ENCODE measurements at regions not wholly inside any gene's neighbourhood (a gene's known extent, or its start where the extent isn't known, plus 50 kb on each side); places are given as distances from the start of the nearest gene placed in this dataset.
"Not testable (repeated sequence)": the region's sequence is repeated elsewhere in the genome, so short reads cannot be mapped to it uniquely, and the experiment has no call there.

GRCh38 chr9:31325778-31326177 lies 1058.7 kb upstream of the ACO1 start:
- H3K9me3 ChIP-seq (ENCODE audit: control insufficient read depth, low read length): no peaks in the 10 kb centered on the region
- no peaks in the 10 kb centered on the region for H3K27me3 ChIP-seq (ENCODE audit: control insufficient read depth, insufficient read depth, low read length, poor library complexity, severe bottlenecking)
- H3K4me3 ChIP-seq (ENCODE audit: insufficient read depth, low read depth, low read length): no peak overlapping the region
- WGBS, 2 experiments: 81 to 85% methylated on average over 6 of the region's 6 CpGs
- no peaks in the 10 kb centered on the region for H3K36me3 ChIP-seq (ENCODE audit: control insufficient read depth, insufficient read depth, low read length)
- no peak overlapping the region for H3K27ac ChIP-seq (ENCODE audit: insufficient read depth, low read depth, low read length, poor library complexity, severe bottlenecking)
- no peaks in the 10 kb centered on the region for H3K4me1 ChIP-seq (ENCODE audit: control insufficient read depth, insufficient read depth, low read length)

GRCh38 chr9:31326883-31327282 lies 1057.6 kb upstream of the ACO1 start:
- H3K9me3 ChIP-seq (ENCODE audit: control insufficient read depth, low read length); H3K4me3 ChIP-seq (ENCODE audit: insufficient read depth, low read depth, low read length); H3K36me3 ChIP-seq (ENCODE audit: control insufficient read depth, insufficient read depth, low read length); H3K4me1 ChIP-seq (ENCODE audit: control insufficient read depth, insufficient read depth, low read length); H3K27me3 ChIP-seq (ENCODE audit: control insufficient read depth, insufficient read depth, low read length, poor library complexity, severe bottlenecking); H3K27ac ChIP-seq (ENCODE audit: insufficient read depth, low read depth, low read length, poor library complexity, severe bottlenecking): not testable (repeated sequence)
- WGBS, 2 experiments: 95% methylated on average over 12 of the region's 12 CpGs

GRCh38 chr9:31334837-31335528 lies 1049.5 kb upstream of the ACO1 start:
- Histone ChIP-seq H3K4me3 (ENCODE audit: insufficient read depth, low read depth, low read length) (no peak overlapping the region), H3K27me3 (ENCODE audit: control insufficient read depth, insufficient read depth, low read length, poor library complexity, severe bottlenecking) (no peaks in the 10 kb centered on the region), H3K36me3 (ENCODE audit: control insufficient read depth, insufficient read depth, low read length) (no peaks in the 10 kb centered on the region), H3K9me3 (ENCODE audit: control insufficient read depth, low read length) (no peaks in the 10 kb centered on the region), H3K27ac (ENCODE audit: insufficient read depth, low read depth, low read length, poor library complexity, severe bottlenecking) (no peak overlapping the region), H3K4me1 (ENCODE audit: control insufficient read depth, insufficient read depth, low read length) (no peaks in the 10 kb centered on the region)
- WGBS, 2 experiments: 85 to 86% methylated on average over 6 of the region's 6 CpGs

- WGBS, 2 experiments: 88 to 92% methylated on average over 4 of the region's 4 CpGs
- Histone ChIP-seq H3K9me3 (ENCODE audit: control insufficient read depth, low read length) (no peaks in the 10 kb centered on the region), H3K4me3 (ENCODE audit: insufficient read depth, low read depth, low read length) (no peak overlapping the region), H3K27ac (ENCODE audit: insufficient read depth, low read depth, low read length, poor library complexity, severe bottlenecking) (no peak overlapping the region), H3K4me1 (ENCODE audit: control insufficient read depth, insufficient read depth, low read length) (no peaks in the 10 kb centered on the region), H3K36me3 (ENCODE audit: control insufficient read depth, insufficient read depth, low read length) (no peaks in the 10 kb centered on the region), H3K27me3 (ENCODE audit: control insufficient read depth, insufficient read depth, low read length, poor library complexity, severe bottlenecking) (no peaks in the 10 kb centered on the region)
Observed at GRCh38 chr9:31335529-31336234, 1048.8 kb upstream of the ACO1 start.

GRCh38 chr9:31336386-31336785 lies 1048.1 kb upstream of the ACO1 start:
- 75 to 80% methylated on average over 1 of the region's 1 CpG for WGBS, 2 experiments
- Histone ChIP-seq H3K9me3 (ENCODE audit: control insufficient read depth, low read length) (no peaks in the 10 kb centered on the region), H3K4me1 (ENCODE audit: control insufficient read depth, insufficient read depth, low read length) (no peaks in the 10 kb centered on the region), H3K27me3 (ENCODE audit: control insufficient read depth, insufficient read depth, low read length, poor library complexity, severe bottlenecking) (no peaks in the 10 kb centered on the region), H3K36me3 (ENCODE audit: control insufficient read depth, insufficient read depth, low read length) (no peaks in the 10 kb centered on the region), H3K27ac (ENCODE audit: insufficient read depth, low read depth, low read length, poor library complexity, severe bottlenecking) (no peak overlapping the region), H3K4me3 (ENCODE audit: insufficient read depth, low read depth, low read length) (no peak overlapping the region)

- Histone ChIP-seq H3K4me1 (ENCODE audit: control insufficient read depth, insufficient read depth, low read length) (no peaks in the 10 kb centered on the region), H3K9me3 (ENCODE audit: control insufficient read depth, low read length) (no peaks in the 10 kb centered on the region), H3K27me3 (ENCODE audit: control insufficient read depth, insufficient read depth, low read length, poor library complexity, severe bottlenecking) (no peaks in the 10 kb centered on the region), H3K27ac (ENCODE audit: insufficient read depth, low read depth, low read length, poor library complexity, severe bottlenecking) (no peak overlapping the region), H3K36me3 (ENCODE audit: control insufficient read depth, insufficient read depth, low read length) (no peaks in the 10 kb centered on the region), H3K4me3 (ENCODE audit: insufficient read depth, low read depth, low read length) (no peak overlapping the region)
- 87 to 100% methylated on average over 1 of the region's 1 CpG for WGBS, 2 experiments
Observed at GRCh38 chr9:31336841-31337240, 1047.6 kb upstream of the ACO1 start.

- Histone ChIP-seq H3K27me3 (ENCODE audit: control insufficient read depth, insufficient read depth, low read length, poor library complexity, severe bottlenecking) (no peaks in the 10 kb centered on the region), H3K36me3 (ENCODE audit: control insufficient read depth, insufficient read depth, low read length) (no peaks in the 10 kb centered on the region), H3K9me3 (ENCODE audit: control insufficient read depth, low read length) (no peaks in the 10 kb centered on the region), H3K4me3 (ENCODE audit: insufficient read depth, low read depth, low read length) (no peak overlapping the region), H3K27ac (ENCODE audit: insufficient read depth, low read depth, low read length, poor library complexity, severe bottlenecking) (no peak overlapping the region), H3K4me1 (ENCODE audit: control insufficient read depth, insufficient read depth, low read length) (no peaks in the 10 kb centered on the region)
- 90 to 92% methylated on average over 5 to 6 of the region's 6 CpGs for WGBS, 2 experiments
Observed at GRCh38 chr9:31347082-31347617, 1037.3 kb upstream of the ACO1 start.

GRCh38 chr9:31355159-31355882 lies 1029.1 kb upstream of the ACO1 start:
- no peaks in the 10 kb centered on the region for H3K9me3 ChIP-seq (ENCODE audit: control insufficient read depth, low read length)
- H3K27ac ChIP-seq (ENCODE audit: insufficient read depth, low read depth, low read length, poor library complexity, severe bottlenecking): no peak overlapping the region
- H3K27me3 ChIP-seq (ENCODE audit: control insufficient read depth, insufficient read depth, low read length, poor library complexity, severe bottlenecking): no peaks in the 10 kb centered on the region
- no peaks in the 10 kb centered on the region for H3K4me1 ChIP-seq (ENCODE audit: control insufficient read depth, insufficient read depth, low read length)
- no peak overlapping the region for H3K4me3 ChIP-seq (ENCODE audit: insufficient read depth, low read depth, low read length)
- H3K36me3 ChIP-seq (ENCODE audit: control insufficient read depth, insufficient read depth, low read length): no peaks in the 10 kb centered on the region
- 90 to 92% methylated on average over 5 of the region's 5 CpGs for WGBS, 2 experiments

GRCh38 chr9:31355965-31356364 lies 1028.5 kb upstream of the ACO1 start:
- H3K4me3 ChIP-seq (ENCODE audit: insufficient read depth, low read depth, low read length): no peak overlapping the region
- H3K36me3 ChIP-seq (ENCODE audit: control insufficient read depth, insufficient read depth, low read length): no peaks in the 10 kb centered on the region
- no peaks in the 10 kb centered on the region for H3K27me3 ChIP-seq (ENCODE audit: control insufficient read depth, insufficient read depth, low read length, poor library complexity, severe bottlenecking)
- H3K4me1 ChIP-seq (ENCODE audit: control insufficient read depth, insufficient read depth, low read length): no peaks in the 10 kb centered on the region
- no peaks in the 10 kb centered on the region for H3K9me3 ChIP-seq (ENCODE audit: control insufficient read depth, low read length)
- H3K27ac ChIP-seq (ENCODE audit: insufficient read depth, low read depth, low read length, poor library complexity, severe bottlenecking): no peak overlapping the region

- Histone ChIP-seq H3K9me3 (ENCODE audit: control insufficient read depth, low read length) (no peaks in the 10 kb centered on the region), H3K27ac (ENCODE audit: insufficient read depth, low read depth, low read length, poor library complexity, severe bottlenecking) (no peak overlapping the region), H3K4me3 (ENCODE audit: insufficient read depth, low read depth, low read length) (no peak overlapping the region), H3K4me1 (ENCODE audit: control insufficient read depth, insufficient read depth, low read length) (no peaks in the 10 kb centered on the region), H3K36me3 (ENCODE audit: control insufficient read depth, insufficient read depth, low read length) (no peaks in the 10 kb centered on the region), H3K27me3 (ENCODE audit: control insufficient read depth, insufficient read depth, low read length, poor library complexity, severe bottlenecking) (no peaks in the 10 kb centered on the region)
Observed at GRCh38 chr9:31359071-31359470, 1025.4 kb upstream of the ACO1 start.

Data from ectodermal cell (in vitro differentiated cells).